HepG2 (cell line): ENCODE measurements at regions not wholly inside any gene's neighbourhood (a gene's known extent, or its start where the extent isn't known, plus 50 kb on each side); places are given as distances from the start of the nearest gene placed in this dataset.
A peak's percentile ranks its signal among the peaks of the same experiment; 100 is the strongest.

Experiments
- FOXJ3 ChIP-seq: sonication (generic); formaldehyde crosslinking; IDR thresholded peaks from 2 replicates; pipeline ENCODE4 v1.4.0; 2020; ENCODE audit warnings: missing genetic modification reagents, mild to moderate bottlenecking, borderline replicate concordance
- FOXP1 ChIP-seq, 2 experiments: fragments of 450-650 bp in 1 of 2; IDR thresholded peaks; 2 replicates each; pipeline ENCODE4 v1.6.1; 2017 to 2018; ENCODE audit warnings: antibody characterized with exemption in 1 of 2
- HDAC2 ChIP-seq: sonication (generic); formaldehyde crosslinking; IDR thresholded peaks from 2 replicates; pipeline ENCODE4 v1.4.0; 2020; ENCODE audit warnings: missing genetic modification reagents
- HNRNPK ChIP-seq: fragments of 200-400 bp; formaldehyde crosslinking; IDR thresholded peaks from 2 replicates; pipeline ENCODE4 v1.6.1; 2018; ENCODE audit warnings: low read length, low read depth, moderate library complexity, mild to moderate bottlenecking; ENCODE audit not compliant: poor library complexity, severe bottlenecking
- HOXA7 ChIP-seq: sonication (generic); formaldehyde crosslinking; IDR thresholded peaks from 2 replicates; pipeline ENCODE4 v1.8.1; 2022; ENCODE audit warnings: mild to moderate bottlenecking, missing genetic modification reagents, moderate library complexity
- NCOA2 ChIP-seq: sonication (generic); formaldehyde crosslinking; IDR thresholded peaks from 2 replicates; pipeline ENCODE4 v1.8.0; 2022; ENCODE audit warnings: inconsistent platforms
- SSRP1 ChIP-seq: IDR thresholded peaks from 2 replicates; pipeline ENCODE4 v1.6.1; 2016; ENCODE audit warnings: control low read depth
- TCF12 ChIP-seq, 2 experiments: fragments of 450-650 bp in 1 of 2; sonication (generic) in 1 of 2; formaldehyde crosslinking in 1 of 2; IDR thresholded peaks; 2 replicates each; pipeline versions ENCODE4 v1.6.1 to v1.8.0; 2017 to 2022; ENCODE audit warnings: antibody characterized with exemption in 1 of 2, mild to moderate bottlenecking in 1 of 2, missing genetic modification reagents in 1 of 2, moderate library complexity in 1 of 2
- ZNF224 ChIP-seq: sonication (generic); formaldehyde crosslinking; IDR thresholded peaks from 2 replicates; pipeline ENCODE4 v1.5.0; 2020; ENCODE audit warnings: mild to moderate bottlenecking, missing genetic modification reagents
- ZNF543 ChIP-seq: sonication (generic); formaldehyde crosslinking; IDR thresholded peaks from 2 replicates; pipeline ENCODE4 v1.4.0; 2020; ENCODE audit warnings: mild to moderate bottlenecking, missing genetic modification reagents
- ZNF782 ChIP-seq: sonication (generic); formaldehyde crosslinking; IDR thresholded peaks from 2 replicates; pipeline ENCODE4 v1.4.0; 2020; ENCODE audit warnings: missing genetic modification reagents, mild to moderate bottlenecking, borderline replicate concordance
- ZNF883 ChIP-seq: sonication (generic); formaldehyde crosslinking; IDR thresholded peaks from 2 replicates; pipeline ENCODE4 v1.5.1; 2020; ENCODE audit warnings: mild to moderate bottlenecking, missing genetic modification reagents; ENCODE audit errors: not compliant biosample characterization
- TF ChIP-seq, protein P1 (sequence below): sonication (generic); formaldehyde crosslinking; IDR thresholded peaks from 2 replicates; pipeline ENCODE4 v1.4.0; 2020; ENCODE audit warnings: missing genetic modification reagents
- TF ChIP-seq, protein P2 (sequence below): sonication (generic); formaldehyde crosslinking; IDR thresholded peaks from 2 replicates; pipeline ENCODE4 v1.8.0; 2022; ENCODE audit warnings: missing genetic modification reagents, mild to moderate bottlenecking, moderate library complexity, borderline replicate concordance
- TF ChIP-seq, protein P3 (sequence below): sonication (generic); formaldehyde crosslinking; IDR thresholded peaks from 2 replicates; pipeline ENCODE4 v1.4.0; 2020; ENCODE audit warnings: missing genetic modification reagents
- TF ChIP-seq, protein P4 (sequence below): sonication (generic); formaldehyde crosslinking; IDR thresholded peaks from 2 replicates; pipeline ENCODE4 v1.9.0; 2021; ENCODE audit warnings: missing genetic modification reagents, mild to moderate bottlenecking, borderline replicate concordance

GRCh38 chr3:159782724-159783421 lies 205.8 kb upstream of the IL12A start (continued):
- TF ChIP-seq FOXP1 (IDR thresholded peaks at IDR 0.05) (no peak), FOXP1 (CRISPR knock-in tag; IDR thresholded peaks at IDR 0.05) (peak; percentile 45; the same call in 1 of the 2 replicates), FOXJ3 (CRISPR knock-in tag) (peak; percentile 50; the same call in 1 of the 2 replicates), TCF12 (IDR thresholded peaks at IDR 0.05) (no peak), TCF12 (CRISPR knock-in tag; IDR thresholded peaks at IDR 0.05) (no peak), ZNF543 (CRISPR knock-in tag) (no peak), HDAC2 (CRISPR knock-in tag) (peak; percentile 56; the same call in 1 of the 2 replicates), HOXA7 (CRISPR knock-in tag) (no peak), ZNF883 (CRISPR knock-in tag) (no peak), ZNF782 (no peak), SSRP1 (CRISPR knock-in tag) (no peak), ZNF224 (CRISPR knock-in tag) (no peak), HNRNPK (no peak), NCOA2 (peak; percentile 68)
- TF ChIP-seq, protein P1, sequence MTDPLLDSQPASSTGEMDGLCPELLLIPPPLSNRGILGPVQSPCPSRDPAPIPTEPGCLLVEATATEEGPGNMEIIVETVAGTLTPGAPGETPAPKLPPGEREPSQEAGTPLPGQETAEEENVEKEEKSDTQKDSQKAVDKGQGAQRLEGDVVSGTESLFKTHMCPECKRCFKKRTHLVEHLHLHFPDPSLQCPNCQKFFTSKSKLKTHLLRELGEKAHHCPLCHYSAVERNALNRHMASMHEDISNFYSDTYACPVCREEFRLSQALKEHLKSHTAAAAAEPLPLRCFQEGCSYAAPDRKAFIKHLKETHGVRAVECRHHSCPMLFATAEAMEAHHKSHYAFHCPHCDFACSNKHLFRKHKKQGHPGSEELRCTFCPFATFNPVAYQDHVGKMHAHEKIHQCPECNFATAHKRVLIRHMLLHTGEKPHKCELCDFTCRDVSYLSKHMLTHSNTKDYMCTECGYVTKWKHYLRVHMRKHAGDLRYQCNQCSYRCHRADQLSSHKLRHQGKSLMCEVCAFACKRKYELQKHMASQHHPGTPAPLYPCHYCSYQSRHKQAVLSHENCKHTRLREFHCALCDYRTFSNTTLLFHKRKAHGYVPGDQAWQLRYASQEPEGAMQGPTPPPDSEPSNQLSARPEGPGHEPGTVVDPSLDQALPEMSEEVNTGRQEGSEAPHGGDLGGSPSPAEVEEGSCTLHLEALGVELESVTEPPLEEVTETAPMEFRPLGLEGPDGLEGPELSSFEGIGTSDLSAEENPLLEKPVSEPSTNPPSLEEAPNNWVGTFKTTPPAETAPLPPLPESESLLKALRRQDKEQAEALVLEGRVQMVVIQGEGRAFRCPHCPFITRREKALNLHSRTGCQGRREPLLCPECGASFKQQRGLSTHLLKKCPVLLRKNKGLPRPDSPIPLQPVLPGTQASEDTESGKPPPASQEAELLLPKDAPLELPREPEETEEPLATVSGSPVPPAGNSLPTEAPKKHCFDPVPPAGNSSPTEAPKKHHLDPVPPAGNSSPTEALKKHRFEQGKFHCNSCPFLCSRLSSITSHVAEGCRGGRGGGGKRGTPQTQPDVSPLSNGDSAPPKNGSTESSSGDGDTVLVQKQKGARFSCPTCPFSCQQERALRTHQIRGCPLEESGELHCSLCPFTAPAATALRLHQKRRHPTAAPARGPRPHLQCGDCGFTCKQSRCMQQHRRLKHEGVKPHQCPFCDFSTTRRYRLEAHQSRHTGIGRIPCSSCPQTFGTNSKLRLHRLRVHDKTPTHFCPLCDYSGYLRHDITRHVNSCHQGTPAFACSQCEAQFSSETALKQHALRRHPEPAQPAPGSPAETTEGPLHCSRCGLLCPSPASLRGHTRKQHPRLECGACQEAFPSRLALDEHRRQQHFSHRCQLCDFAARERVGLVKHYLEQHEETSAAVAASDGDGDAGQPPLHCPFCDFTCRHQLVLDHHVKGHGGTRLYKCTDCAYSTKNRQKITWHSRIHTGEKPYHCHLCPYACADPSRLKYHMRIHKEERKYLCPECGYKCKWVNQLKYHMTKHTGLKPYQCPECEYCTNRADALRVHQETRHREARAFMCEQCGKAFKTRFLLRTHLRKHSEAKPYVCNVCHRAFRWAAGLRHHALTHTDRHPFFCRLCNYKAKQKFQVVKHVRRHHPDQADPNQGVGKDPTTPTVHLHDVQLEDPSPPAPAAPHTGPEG (CRISPR knock-in tag) = no peak
- TF ChIP-seq, protein P2, sequence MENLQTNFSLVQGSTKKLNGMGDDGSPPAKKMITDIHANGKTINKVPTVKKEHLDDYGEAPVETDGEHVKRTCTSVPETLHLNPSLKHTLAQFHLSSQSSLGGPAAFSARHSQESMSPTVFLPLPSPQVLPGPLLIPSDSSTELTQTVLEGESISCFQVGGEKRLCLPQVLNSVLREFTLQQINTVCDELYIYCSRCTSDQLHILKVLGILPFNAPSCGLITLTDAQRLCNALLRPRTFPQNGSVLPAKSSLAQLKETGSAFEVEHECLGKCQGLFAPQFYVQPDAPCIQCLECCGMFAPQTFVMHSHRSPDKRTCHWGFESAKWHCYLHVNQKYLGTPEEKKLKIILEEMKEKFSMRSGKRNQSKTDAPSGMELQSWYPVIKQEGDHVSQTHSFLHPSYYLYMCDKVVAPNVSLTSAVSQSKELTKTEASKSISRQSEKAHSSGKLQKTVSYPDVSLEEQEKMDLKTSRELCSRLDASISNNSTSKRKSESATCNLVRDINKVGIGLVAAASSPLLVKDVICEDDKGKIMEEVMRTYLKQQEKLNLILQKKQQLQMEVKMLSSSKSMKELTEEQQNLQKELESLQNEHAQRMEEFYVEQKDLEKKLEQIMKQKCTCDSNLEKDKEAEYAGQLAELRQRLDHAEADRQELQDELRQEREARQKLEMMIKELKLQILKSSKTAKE (CRISPR knock-in tag) = no peak
- TF ChIP-seq, protein P3, sequence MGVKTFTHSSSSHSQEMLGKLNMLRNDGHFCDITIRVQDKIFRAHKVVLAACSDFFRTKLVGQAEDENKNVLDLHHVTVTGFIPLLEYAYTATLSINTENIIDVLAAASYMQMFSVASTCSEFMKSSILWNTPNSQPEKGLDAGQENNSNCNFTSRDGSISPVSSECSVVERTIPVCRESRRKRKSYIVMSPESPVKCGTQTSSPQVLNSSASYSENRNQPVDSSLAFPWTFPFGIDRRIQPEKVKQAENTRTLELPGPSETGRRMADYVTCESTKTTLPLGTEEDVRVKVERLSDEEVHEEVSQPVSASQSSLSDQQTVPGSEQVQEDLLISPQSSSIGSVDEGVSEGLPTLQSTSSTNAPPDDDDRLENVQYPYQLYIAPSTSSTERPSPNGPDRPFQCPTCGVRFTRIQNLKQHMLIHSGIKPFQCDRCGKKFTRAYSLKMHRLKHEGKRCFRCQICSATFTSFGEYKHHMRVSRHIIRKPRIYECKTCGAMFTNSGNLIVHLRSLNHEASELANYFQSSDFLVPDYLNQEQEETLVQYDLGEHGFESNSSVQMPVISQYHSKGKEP = no peak
- TF ChIP-seq, protein P4, sequence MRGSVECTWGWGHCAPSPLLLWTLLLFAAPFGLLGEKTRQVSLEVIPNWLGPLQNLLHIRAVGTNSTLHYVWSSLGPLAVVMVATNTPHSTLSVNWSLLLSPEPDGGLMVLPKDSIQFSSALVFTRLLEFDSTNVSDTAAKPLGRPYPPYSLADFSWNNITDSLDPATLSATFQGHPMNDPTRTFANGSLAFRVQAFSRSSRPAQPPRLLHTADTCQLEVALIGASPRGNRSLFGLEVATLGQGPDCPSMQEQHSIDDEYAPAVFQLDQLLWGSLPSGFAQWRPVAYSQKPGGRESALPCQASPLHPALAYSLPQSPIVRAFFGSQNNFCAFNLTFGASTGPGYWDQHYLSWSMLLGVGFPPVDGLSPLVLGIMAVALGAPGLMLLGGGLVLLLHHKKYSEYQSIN (CRISPR knock-in tag) = no peak
